ENCODE measurements at regions not wholly inside any gene's neighbourhood (a gene's known extent, or its start where the extent isn't known, plus 50 kb on each side); places are given as distances from the start of the nearest gene placed in this dataset.

- TF ChIP-seq CTCF (conservative IDR thresholded peaks at IDR 0.05; ENCODE audit: low read depth, low read length) (no peak), EZH2 (IDR thresholded peaks at IDR 0.05; ENCODE audit: borderline replicate concordance, low read depth, low read length, poor library complexity, severe bottlenecking) (no peak)
Measured at GRCh38 chr12:27906127-27906500, 66.4 kb downstream of the PTHLH start.
